Left kidney (tissue), 1 donor: ENCODE measurements at regions not wholly inside any gene's neighbourhood (a gene's known extent, or its start where the extent isn't known, plus 50 kb on each side); places are given as distances from the start of the nearest gene placed in this dataset.

Experiments
- DNase-seq: peaks from one replicate; pipeline ENCODE4 v3.0.0-alpha.2; 2013

DNA sequence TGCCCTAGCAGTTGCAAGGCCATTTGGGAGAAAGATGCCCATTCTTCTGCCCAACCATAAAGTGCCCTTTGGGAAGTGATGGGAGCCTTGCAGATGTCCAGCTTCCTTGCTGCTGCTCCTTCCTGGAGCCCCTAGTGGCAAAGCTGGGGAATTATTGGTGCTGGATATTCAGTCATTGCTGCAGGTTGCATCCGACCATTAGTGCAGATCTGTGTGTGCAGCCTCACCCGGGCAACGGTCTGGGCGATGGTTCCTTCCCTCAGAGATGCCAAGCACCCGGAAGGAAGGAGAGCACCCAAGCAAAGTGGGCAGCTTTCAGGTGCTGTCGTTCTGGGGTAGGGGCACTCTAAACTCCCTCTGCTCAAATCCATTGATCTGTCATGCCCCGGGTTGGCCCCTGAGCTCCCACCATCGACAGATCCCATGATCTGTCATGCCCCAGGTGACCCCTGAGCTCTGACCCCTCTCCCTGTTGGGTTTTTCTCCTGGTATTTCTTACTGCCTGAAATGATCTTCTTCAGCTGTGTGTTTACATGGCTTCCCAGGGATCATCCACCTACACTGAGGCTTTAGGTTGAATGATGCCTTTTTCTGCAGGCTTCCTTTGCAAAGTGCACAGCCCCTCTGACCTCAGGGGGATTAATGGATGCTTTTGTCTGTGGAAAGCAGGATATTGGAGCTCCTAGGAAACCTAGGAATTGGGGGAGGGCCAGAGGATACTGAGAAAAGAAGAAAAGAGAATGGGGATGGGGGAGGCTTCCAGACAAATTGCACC, 467.5 kb downstream of the PTPRU start:
- DNase-seq, result no peak

DNA sequence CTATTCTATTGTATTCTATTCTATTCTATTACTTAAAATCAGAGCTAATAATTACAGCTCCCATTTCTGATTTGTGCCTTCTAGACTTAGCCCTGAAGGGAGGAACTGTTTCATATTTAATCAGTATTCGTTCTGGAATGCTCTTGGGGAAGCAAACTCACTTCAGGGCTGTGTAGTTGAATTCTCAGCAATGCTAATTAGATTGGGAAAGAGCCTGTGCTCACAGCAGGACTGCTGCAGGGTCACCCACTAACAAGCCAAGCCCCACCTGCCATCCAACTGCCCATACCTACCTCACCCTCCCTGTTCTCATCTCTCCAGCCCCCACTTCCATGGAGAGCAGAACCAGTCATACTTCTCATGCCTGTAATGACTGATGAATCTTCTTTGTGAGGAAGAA, 464.2 kb downstream of the PTPRU start:
- DNase-seq, result no peak

GRCh38 chr1:29698626-29699025, 462.3 kb downstream of the PTPRU start:
- no peak for DNase-seq

DNA sequence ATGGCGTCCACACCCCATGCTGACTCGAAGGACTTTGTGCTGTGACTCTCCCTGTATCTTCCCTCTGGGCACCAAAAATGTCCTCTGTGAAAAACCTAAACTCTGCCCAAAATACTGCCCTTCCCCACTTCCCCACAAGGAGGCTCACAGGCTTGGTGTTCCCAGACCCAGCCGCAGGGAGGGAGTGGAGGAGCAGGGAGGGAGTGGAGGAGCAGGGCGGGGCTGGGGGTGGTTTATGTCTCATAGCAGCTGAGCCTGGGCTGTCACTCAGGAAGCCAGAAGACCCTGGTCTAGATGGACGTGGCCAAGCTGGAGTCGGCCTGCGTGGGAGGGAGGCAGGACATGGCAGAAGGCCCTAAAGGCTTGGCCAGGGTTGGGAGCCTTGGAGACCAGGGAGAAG, 461.7 kb downstream of the PTPRU start:
- no peak for DNase-seq

DNA sequence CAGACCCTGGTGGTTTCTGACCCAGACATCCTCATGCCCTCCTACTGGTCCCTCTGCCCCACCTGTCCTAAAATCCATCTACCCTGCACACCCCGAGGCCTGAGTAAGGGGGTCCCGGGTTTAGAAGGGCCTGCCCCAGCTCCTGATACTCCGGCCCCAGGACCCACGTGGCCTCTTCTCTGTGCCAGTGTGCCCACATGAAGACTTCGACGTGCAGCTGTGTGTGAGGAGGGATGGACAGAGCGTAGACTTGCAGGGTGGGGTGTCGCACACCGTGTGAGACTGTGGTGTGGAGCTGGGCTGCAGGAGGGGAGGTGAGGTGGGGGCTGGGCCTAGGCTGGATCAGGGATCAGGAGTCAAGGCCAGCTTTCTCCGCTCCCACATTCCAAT, 461.1 kb downstream of the PTPRU start:
- no peak for DNase-seq

GRCh38 chr1:29696656-29697390, 460.5 kb downstream of the PTPRU start:
- DNase-seq, result no peak

DNA sequence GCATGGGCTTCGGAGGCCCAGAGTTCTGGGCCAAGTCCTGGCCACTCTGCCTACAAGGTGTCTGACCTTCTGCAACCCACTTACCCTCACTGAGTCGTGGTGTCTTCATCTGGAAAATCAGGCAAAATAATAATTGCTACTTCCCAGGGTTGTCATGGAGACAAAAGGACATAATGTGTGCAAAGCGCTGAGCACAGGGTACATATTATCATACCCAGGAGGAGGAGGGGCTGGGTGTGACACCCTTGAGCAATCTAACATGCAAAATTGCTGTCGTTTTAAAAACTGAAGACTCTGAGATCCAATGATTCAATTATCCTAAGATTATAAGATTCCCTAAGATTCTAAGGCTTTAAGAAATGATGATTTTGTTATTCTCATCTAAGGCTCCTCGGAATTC, 459.5 kb downstream of the PTPRU start:
- no peak for DNase-seq

DNA sequence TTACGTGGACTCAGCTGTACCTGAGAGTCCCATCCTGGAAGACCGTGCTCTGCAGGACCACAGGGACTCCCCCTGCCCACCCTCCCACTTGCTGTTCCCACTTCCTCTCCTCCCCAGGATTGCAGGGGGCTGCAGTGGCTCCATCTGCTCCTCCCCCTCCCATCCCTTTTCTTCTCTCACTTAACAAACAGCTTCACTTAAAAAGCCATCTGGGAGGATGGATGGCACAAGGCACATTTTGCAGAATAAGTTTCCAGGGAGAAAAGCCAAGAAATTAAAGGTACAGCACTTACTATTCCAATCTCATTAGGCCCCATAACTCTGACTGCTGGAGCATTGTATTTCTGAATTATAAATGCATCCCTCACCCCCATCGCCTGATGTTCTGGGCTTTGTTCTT, 458.7 kb downstream of the PTPRU start:
- no peak for DNase-seq

- DNase-seq, result no peak
Observed at GRCh38 chr1:29691499-29691898, 455.2 kb downstream of the PTPRU start.

- no peak for DNase-seq
Observed at GRCh38 chr1:29690156-29690555, 453.8 kb downstream of the PTPRU start.

DNA sequence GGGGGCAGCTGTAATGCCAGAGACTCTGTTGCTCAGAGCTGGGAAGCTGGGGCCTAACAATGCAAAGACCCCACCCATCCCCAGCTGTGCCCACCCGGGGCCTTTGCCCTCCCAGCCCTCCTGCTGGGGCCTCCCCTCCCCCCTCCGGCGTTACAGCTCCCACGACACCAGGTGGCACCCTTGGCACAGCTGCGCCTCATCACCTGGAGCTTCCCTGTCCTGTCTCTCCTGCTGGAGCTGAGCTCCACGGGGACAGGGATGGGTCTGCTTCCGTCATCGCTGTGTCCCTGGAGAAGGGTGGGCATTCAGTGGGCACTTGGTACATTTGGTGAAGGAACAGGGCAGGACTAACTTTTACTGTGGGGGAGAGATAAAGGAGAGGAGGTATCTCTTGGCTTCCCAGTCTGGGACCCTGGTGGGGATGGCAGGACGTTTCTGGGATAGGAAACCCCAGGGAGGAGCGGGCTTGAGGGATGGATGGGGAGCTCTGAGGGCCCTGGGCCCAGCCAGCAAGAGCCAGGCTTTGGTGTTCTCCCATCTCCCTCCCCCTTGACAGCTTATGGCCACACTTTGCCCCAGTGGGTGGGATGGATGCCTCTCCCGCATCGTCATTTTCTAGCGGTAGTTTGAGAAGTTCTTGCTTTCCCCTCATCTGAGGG, 453.2 kb downstream of the PTPRU start:
- DNase-seq, result no peak

DNA sequence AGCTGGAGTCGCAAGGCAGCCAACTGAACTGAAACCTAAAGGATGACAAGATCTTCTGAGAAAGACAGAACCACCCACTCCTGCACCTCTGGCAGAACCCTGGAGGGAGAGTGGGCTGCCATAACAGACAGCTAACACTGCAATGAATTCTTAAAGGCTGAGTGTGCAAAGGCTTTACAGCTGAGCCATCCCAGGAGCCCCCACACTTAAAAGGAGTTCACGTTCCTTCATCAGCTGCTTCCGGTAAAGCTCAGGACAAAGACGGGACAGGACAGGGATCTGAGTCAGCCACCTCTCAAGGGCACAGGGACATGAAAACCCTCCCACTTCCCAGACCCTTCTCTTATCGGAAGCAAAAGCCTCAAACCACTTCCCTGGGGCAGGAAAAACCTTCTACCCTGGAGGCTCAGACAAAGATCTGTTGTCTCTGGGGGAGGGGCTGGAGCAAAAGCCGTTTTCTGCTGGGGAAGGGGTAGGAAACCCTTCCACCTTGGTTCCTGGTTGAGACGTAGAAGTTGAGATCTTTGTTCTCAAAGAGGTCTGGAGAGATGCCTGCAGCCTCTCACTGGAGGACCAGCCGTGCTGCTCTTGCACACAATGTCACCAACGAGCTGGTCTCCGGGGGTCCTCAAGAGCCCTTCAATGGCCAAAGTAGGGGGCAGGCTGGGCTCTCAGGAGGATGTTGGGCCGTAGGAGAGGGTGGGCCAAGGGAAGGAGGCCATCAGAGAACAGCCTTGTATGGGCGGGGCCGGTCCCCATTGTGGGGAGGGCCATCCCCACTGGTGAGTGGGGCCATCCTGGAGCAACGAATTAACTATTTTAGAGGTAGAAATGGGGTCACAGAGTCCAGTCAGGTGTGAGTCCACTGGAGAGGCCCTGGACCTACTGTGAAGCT, 452.4 kb downstream of the PTPRU start:
- no peak for DNase-seq

- no peak for DNase-seq
Observed at GRCh38 chr1:29687601-29688244, 451.4 kb downstream of the PTPRU start.

GRCh38 chr1:29687166-29687565, 450.8 kb downstream of the PTPRU start:
- DNase-seq, result no peak

DNA sequence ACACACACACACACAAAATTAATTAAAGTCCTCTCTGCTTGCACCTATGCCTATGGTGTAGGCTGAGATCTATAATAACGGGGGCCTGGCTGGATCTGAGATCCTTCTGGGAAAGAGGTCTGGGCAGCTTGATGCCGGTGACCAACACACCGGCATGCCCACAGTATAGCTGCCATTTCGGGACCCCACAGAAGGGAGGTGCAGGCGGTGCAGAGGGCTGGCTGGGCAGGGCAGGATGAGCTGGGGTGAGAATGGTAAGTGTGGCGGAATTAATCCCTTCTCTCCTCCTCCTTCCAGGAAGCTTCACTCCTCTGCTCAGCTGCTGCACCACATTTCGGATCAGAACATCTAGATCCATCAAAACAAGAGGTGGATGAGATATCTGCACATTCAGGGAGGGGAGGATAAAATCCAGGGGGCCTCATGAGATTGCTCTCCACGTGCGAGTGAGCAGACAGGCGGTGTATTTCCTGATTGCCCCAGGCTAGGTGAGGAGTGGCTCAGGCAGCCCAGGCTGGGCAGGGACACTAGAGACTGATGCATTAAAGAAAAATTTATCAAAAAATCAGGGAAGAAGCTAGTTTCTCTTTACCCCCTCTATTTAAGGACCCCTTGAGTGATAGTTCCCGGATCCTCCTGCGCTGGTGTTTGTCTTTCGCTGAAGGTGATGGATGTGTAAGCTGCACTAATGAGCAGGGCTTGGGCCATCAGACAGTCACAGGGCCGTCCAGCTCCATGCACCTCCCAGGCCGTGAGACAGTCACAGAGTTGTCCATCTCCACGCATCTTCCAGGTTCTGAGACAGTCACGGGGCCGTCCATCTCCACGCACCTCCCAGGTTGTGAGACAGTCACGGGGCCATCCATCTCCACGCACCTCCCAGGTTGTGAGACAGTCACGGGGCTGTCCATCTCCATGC, 449.9 kb downstream of the PTPRU start:
- DNase-seq, result no peak

- no peak for DNase-seq
Observed at GRCh38 chr1:29685387-29685786, 449.1 kb downstream of the PTPRU start.

GRCh38 chr1:29684141-29684540, 447.8 kb downstream of the PTPRU start:
- no peak for DNase-seq

DNA sequence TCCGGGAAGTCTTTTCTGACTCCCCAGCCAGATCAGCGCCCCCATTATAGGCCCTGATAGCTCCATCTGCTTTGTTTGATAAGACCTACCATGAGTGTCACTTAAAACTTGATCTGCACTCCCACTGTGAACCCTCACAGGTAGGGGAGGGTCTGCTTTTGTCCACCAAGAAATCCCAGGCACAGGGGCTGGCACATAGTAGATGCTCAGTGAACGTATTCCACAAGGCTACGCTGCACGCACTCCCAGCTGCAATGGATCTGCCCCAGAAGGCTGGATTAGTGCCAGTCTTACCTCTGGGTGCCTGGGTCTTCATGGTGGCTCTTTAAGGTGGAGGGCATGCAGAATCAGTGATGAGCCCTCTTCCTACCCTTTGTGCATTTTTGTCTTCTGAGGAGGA, 447.1 kb downstream of the PTPRU start:
- no peak for DNase-seq

DNA sequence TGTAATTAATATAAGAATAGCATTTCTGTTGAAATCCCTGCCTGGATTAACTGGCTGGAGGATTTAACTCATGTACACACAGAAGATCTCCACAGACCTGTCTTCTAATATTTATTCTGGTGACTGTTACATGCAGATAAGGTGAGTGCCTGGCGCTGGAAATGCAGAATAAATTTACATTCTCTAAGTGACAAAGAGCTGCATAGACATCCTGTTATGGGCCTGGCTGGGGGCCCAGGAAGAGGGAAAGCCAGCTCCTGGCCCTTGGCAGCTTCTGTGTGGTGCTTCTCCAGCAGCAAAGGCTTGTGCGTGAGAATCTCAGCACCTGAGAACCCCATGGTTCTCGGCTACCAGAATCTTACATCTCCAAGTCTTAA, 446.6 kb downstream of the PTPRU start:
- no peak for DNase-seq

- no peak for DNase-seq
Observed at GRCh38 chr1:29682171-29682918, 446.0 kb downstream of the PTPRU start.
